ENCODE measurements at regions not wholly inside any gene's neighbourhood (a gene's known extent, or its start where the extent isn't known, plus 50 kb on each side); places are given as distances from the start of the nearest gene placed in this dataset.

- no peak overlapping the region for H3K4me3 ChIP-seq (ENCODE audit: control insufficient read depth in 2 of 3, extremely low read depth in 1 of 3, insufficient read depth in 2 of 3, low read depth in 1 of 3, low read length in 3 of 3)
- dilution Hi-C loops (cut with MboI; ENCODE audit: extremely low pct_ligation_motif_present, low sequenced_read_pairs): no loop called here
- H3K9ac ChIP-seq (ENCODE audit: control insufficient read depth, extremely low read depth, insufficient read depth, low read length): no peak overlapping the region
- H3K4me1 ChIP-seq (ENCODE audit: control insufficient read depth, extremely low read depth, insufficient read depth, low read length): no peaks in the 10 kb centered on the region
- no peaks in the 10 kb centered on the region for H3K9me1 ChIP-seq (ENCODE audit: control insufficient read depth, extremely low read depth, insufficient read depth, low read length)
- H3K27ac ChIP-seq (ENCODE audit: control insufficient read depth, insufficient read depth, low read length): no peak overlapping the region
- H3K9me3 ChIP-seq (ENCODE audit: control insufficient read depth, low read depth, low read length): no peaks in the 10 kb centered on the region
- H2AFZ ChIP-seq (ENCODE audit: control insufficient read depth, low read length): no peak overlapping the region
- H3K27me3 ChIP-seq (ENCODE audit: control insufficient read depth, extremely low read depth, insufficient read depth, low read length): peaks cover 28% of the 10 kb centered on the region
- H4K20me1 ChIP-seq (ENCODE audit: control insufficient read depth, extremely low read depth, insufficient read depth, low read length): no peaks in the 10 kb centered on the region
- FAIRE-seq: no peak
- H3K4me2 ChIP-seq (ENCODE audit: control insufficient read depth, extremely low read depth, insufficient read depth, low read depth, low read length): no peak overlapping the region
- no peaks in the 10 kb centered on the region for H3K36me3 ChIP-seq (ENCODE audit: control insufficient read depth in 2 of 2, extremely low read depth in 1 of 2, insufficient read depth in 2 of 2, low read length in 2 of 2)
- DNase-seq (ENCODE audit: low read depth, low spot score): no peak
- H3K79me2 ChIP-seq (ENCODE audit: control insufficient read depth, insufficient read depth, low read length): no peaks in the 10 kb centered on the region
- TF ChIP-seq EZH2 (IDR thresholded peaks at IDR 0.05; ENCODE audit: low read length) (no peak), CTCF (optimal IDR thresholded peaks at IDR 0.05 in 1 of 3, IDR thresholded peaks at IDR 0.05 in 1 of 3, conservative IDR thresholded peaks at IDR 0.05 in 1 of 3; ENCODE audit: extremely low read depth in 1 of 3, insufficient read depth in 2 of 3, low read length in 3 of 3) (no peak)
Observed at GRCh38 chr5:77944757-77945340, 168.7 kb upstream of the TBCA start.

- H3K9me3 ChIP-seq (ENCODE audit: control insufficient read depth, low read depth, low read length): no peaks in the 10 kb centered on the region
- no peak overlapping the region for H2AFZ ChIP-seq (ENCODE audit: control insufficient read depth, low read length)
- DNase-seq (ENCODE audit: low read depth, low spot score): no peak
- no peaks in the 10 kb centered on the region for H3K9me1 ChIP-seq (ENCODE audit: control insufficient read depth, extremely low read depth, insufficient read depth, low read length)
- no peaks in the 10 kb centered on the region for H3K4me1 ChIP-seq (ENCODE audit: control insufficient read depth, extremely low read depth, insufficient read depth, low read length)
- no peak overlapping the region for H3K4me3 ChIP-seq (ENCODE audit: control insufficient read depth in 2 of 3, extremely low read depth in 1 of 3, insufficient read depth in 2 of 3, low read depth in 1 of 3, low read length in 3 of 3)
- no peaks in the 10 kb centered on the region for H4K20me1 ChIP-seq (ENCODE audit: control insufficient read depth, extremely low read depth, insufficient read depth, low read length)
- no peaks in the 10 kb centered on the region for H3K79me2 ChIP-seq (ENCODE audit: control insufficient read depth, insufficient read depth, low read length)
- H3K27me3 ChIP-seq (ENCODE audit: control insufficient read depth, extremely low read depth, insufficient read depth, low read length): peaks cover 25% of the 10 kb centered on the region
- H3K27ac ChIP-seq (ENCODE audit: control insufficient read depth, insufficient read depth, low read length): no peak overlapping the region
- H3K9ac ChIP-seq (ENCODE audit: control insufficient read depth, extremely low read depth, insufficient read depth, low read length): no peak overlapping the region
- FAIRE-seq: no peak
- dilution Hi-C loops (cut with MboI; ENCODE audit: extremely low pct_ligation_motif_present, low sequenced_read_pairs): no loop called here
- no peak overlapping the region for H3K4me2 ChIP-seq (ENCODE audit: control insufficient read depth, extremely low read depth, insufficient read depth, low read depth, low read length)
- no peaks in the 10 kb centered on the region for H3K36me3 ChIP-seq (ENCODE audit: control insufficient read depth in 2 of 2, extremely low read depth in 1 of 2, insufficient read depth in 2 of 2, low read length in 2 of 2)
- TF ChIP-seq CTCF (optimal IDR thresholded peaks at IDR 0.05 in 1 of 3, IDR thresholded peaks at IDR 0.05 in 1 of 3, conservative IDR thresholded peaks at IDR 0.05 in 1 of 3; ENCODE audit: extremely low read depth in 1 of 3, insufficient read depth in 2 of 3, low read length in 3 of 3) (no peak), EZH2 (IDR thresholded peaks at IDR 0.05; ENCODE audit: low read length) (no peak)
Observed at GRCh38 chr5:77943851-77944250, 167.7 kb upstream of the TBCA start.

All from keratinocyte (primary cell).